ENCODE measurements at regions not wholly inside any gene's neighbourhood (a gene's known extent, or its start where the extent isn't known, plus 50 kb on each side); places are given as distances from the start of the nearest gene placed in this dataset.

DNA sequence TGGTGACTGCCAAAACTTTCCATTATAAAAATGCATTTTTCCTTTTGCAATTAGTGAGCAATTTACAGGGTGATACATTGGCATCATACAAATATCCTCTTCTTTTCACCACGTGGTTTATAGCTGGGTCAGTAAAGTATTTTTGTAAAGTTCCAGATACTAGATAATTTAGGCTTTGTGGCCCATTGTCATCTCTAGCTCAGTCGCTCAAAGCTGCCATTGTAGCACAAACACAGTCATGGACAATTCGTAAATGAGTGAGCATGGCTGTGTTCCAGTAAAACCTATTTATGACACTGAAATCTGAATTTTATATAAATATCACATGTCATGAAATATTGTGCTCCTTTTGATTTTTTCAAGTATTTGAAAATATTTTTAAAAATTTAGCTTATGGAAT, 162.9 kb downstream of the USP12 start:
- H3K36me3 ChIP-seq (ENCODE audit: control insufficient read depth, insufficient read depth, low read length): no peaks in the 10 kb centered on the region
- H3K4me1 ChIP-seq (ENCODE audit: control insufficient read depth, insufficient read depth, low read length): peaks cover 4% of the 10 kb centered on the region
- H3K27me3 ChIP-seq (ENCODE audit: control insufficient read depth, insufficient read depth, low read length): peaks cover 7% of the 10 kb centered on the region
- ATAC-seq: no peak
- Mint-ChIP-seq H3K27ac (no peak overlapping the region), H3K9me3 (no peaks in the 10 kb centered on the region), H3K4me1 (no peaks in the 10 kb centered on the region), H3K4me3 (no peak overlapping the region), H3K36me3 (no peaks in the 10 kb centered on the region), H3K27me3 (ENCODE audit: low read depth in 2 of 2) (peaks cover 27 to 29% of the 10 kb centered on the region in 2 donors)
- no peak overlapping the region for H3K4me3 ChIP-seq (ENCODE audit: low read length)
- intact Hi-C loops (cut with micrococcal nuclease): no loop called here
- TF ChIP-seq, protein P1, sequence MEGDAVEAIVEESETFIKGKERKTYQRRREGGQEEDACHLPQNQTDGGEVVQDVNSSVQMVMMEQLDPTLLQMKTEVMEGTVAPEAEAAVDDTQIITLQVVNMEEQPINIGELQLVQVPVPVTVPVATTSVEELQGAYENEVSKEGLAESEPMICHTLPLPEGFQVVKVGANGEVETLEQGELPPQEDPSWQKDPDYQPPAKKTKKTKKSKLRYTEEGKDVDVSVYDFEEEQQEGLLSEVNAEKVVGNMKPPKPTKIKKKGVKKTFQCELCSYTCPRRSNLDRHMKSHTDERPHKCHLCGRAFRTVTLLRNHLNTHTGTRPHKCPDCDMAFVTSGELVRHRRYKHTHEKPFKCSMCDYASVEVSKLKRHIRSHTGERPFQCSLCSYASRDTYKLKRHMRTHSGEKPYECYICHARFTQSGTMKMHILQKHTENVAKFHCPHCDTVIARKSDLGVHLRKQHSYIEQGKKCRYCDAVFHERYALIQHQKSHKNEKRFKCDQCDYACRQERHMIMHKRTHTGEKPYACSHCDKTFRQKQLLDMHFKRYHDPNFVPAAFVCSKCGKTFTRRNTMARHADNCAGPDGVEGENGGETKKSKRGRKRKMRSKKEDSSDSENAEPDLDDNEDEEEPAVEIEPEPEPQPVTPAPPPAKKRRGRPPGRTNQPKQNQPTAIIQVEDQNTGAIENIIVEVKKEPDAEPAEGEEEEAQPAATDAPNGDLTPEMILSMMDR (IDR thresholded peaks at IDR 0.05): no peak
- 0% methylated on average over 1 of the region's 3 CpGs for WGBS (ENCODE audit: insufficient coverage)
- no peak overlapping the region for H3K27ac ChIP-seq (ENCODE audit: low read length)
- no peak for DNase-seq
- H3K9me3 ChIP-seq (ENCODE audit: control insufficient read depth, insufficient read depth, low read length): no peaks in the 10 kb centered on the region

DNA sequence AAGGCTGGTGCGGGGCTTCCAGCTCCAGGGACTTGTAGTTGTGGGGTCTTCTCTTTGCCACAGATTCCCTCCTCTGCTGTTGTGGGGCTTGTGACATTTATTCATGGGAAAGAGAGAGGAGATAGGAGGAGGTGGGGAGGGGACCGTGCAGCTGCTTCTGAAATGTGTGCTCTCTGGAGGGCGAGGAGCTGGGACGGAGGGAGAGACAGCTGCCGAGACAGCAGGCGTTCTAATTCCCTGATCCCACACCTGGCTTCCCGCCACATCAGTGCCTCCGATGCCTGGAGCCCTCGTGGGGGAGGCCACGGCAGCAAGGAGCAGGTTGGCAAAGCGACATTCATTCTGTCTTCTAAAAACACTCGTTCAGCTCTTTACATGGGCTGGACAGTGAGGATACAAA, 164.4 kb downstream of the USP12 start:
- H3K27ac Mint-ChIP-seq: no peak overlapping the region
- Histone ChIP-seq H3K9me3 (ENCODE audit: control insufficient read depth, insufficient read depth, low read length) (no peaks in the 10 kb centered on the region), H3K4me1 (ENCODE audit: control insufficient read depth, insufficient read depth, low read length) (peaks cover 4% of the 10 kb centered on the region), H3K27me3 (ENCODE audit: control insufficient read depth, insufficient read depth, low read length) (peaks cover 7% of the 10 kb centered on the region), H3K36me3 (ENCODE audit: control insufficient read depth, insufficient read depth, low read length) (no peaks in the 10 kb centered on the region), H3K4me3 (ENCODE audit: low read length) (no peak overlapping the region), H3K27ac (ENCODE audit: low read length) (no peak overlapping the region)
- H3K36me3 Mint-ChIP-seq: no peaks in the 10 kb centered on the region
- no peaks in the 10 kb centered on the region for H3K4me1 Mint-ChIP-seq
- no peak for DNase-seq
- peaks cover 29 to 33% of the 10 kb centered on the region in 2 donors for H3K27me3 Mint-ChIP-seq (ENCODE audit: low read depth in 2 of 2)
- intact Hi-C loops (cut with micrococcal nuclease): no loop called here
- TF ChIP-seq, protein P1 (IDR thresholded peaks at IDR 0.05): no peak
- H3K4me3 Mint-ChIP-seq: no peak overlapping the region
- H3K9me3 Mint-ChIP-seq: no peaks in the 10 kb centered on the region
- WGBS (ENCODE audit: insufficient coverage): 71% methylated on average over 12 of the region's 12 CpGs
- ATAC-seq: no peak

DNA sequence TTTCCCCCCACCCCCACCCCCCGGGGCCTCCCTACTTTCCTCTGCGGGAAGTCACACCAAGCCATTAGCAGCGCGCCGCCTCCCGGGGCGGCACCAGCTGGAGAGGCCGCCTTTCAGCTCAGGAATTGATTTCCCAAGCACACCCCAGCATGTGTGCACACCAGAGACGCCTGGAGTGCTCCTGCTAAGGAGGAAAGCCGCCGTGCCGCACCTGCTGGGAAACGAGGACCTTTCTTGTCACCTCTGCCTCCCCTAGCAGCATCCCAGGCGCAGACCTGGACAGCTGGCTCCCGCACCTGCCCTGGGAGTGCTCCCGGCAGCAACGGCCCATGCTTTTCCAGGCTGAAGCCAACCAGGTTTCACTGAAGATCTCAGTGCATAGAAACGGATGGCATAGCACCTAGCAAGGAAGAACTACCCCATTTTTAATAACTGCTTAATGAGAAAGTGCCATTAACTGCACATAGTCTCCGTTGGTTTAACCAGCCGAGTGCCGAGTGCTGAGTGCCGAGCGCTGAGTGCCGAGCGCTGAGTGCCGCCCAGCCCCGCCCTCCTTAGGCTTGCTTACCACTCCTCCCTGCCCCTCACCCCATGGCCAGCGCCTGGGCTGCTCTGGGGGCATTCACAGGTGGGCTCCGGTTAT, 165.0 kb downstream of the USP12 start:
- H3K36me3 ChIP-seq (ENCODE audit: control insufficient read depth, insufficient read depth, low read length): no peaks in the 10 kb centered on the region
- no peak for DNase-seq
- no peak for ATAC-seq
- H3K4me1 ChIP-seq (ENCODE audit: control insufficient read depth, insufficient read depth, low read length): peaks cover 4% of the 10 kb centered on the region
- peaks cover 7% of the 10 kb centered on the region for H3K27me3 ChIP-seq (ENCODE audit: control insufficient read depth, insufficient read depth, low read length)
- no peaks in the 10 kb centered on the region for H3K9me3 Mint-ChIP-seq
- H3K4me3 ChIP-seq (ENCODE audit: low read length): no peak overlapping the region
- intact Hi-C loops (cut with micrococcal nuclease): no loop called here
- no peaks in the 10 kb centered on the region for H3K9me3 ChIP-seq (ENCODE audit: control insufficient read depth, insufficient read depth, low read length)
- H3K36me3 Mint-ChIP-seq: no peaks in the 10 kb centered on the region
- H3K4me3 Mint-ChIP-seq: no peak overlapping the region
- no peaks in the 10 kb centered on the region for H3K4me1 Mint-ChIP-seq
- H3K27ac ChIP-seq (ENCODE audit: low read length): no peak overlapping the region
- WGBS (ENCODE audit: insufficient coverage): 7% methylated on average over 29 of the region's 29 CpGs
- peaks cover 29 to 33% of the 10 kb centered on the region in 2 donors for H3K27me3 Mint-ChIP-seq (ENCODE audit: low read depth in 2 of 2)
- TF ChIP-seq, protein P1 (IDR thresholded peaks at IDR 0.05): no peak
- no peak overlapping the region for H3K27ac Mint-ChIP-seq

DNA sequence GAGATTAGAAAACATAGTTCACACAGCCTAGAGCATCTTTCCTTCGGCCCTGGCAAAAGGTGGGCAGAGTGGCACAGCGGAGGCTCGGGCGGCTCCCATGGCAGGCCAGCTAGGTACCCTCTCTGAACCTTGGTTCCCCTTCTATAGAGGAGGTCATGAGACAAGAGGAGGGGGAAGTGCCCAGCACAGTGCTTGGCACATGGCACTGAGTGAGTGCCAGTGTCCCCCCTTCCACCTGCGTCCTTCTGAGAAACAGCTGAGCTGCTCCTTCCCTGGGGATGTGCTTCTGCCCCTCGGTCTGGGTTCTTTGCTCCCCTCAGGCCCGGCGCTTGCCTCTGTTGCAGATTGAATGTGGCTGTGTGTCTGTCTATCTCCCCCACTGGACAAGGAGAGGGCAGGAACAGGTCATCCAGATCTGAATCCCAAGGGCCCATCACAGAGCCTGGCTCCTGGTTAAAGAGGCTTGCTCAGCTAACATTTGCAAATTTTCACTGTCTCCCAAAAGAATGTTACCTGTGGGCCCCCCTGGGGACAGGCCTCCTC, 165.6 kb downstream of the USP12 start:
- Histone ChIP-seq H3K4me3 (ENCODE audit: low read length) (no peak overlapping the region), H3K4me1 (ENCODE audit: control insufficient read depth, insufficient read depth, low read length) (peaks cover 4% of the 10 kb centered on the region), H3K9me3 (ENCODE audit: control insufficient read depth, insufficient read depth, low read length) (no peaks in the 10 kb centered on the region), H3K27me3 (ENCODE audit: control insufficient read depth, insufficient read depth, low read length) (peaks cover 7% of the 10 kb centered on the region), H3K36me3 (ENCODE audit: control insufficient read depth, insufficient read depth, low read length) (no peaks in the 10 kb centered on the region), H3K27ac (ENCODE audit: low read length) (no peak overlapping the region)
- no peak overlapping the region for H3K27ac Mint-ChIP-seq
- no peaks in the 10 kb centered on the region for H3K36me3 Mint-ChIP-seq
- intact Hi-C loops (cut with micrococcal nuclease): no loop called here
- 86% methylated on average over 8 of the region's 8 CpGs for WGBS (ENCODE audit: insufficient coverage)
- H3K4me3 Mint-ChIP-seq: no peak overlapping the region
- TF ChIP-seq, protein P1 (IDR thresholded peaks at IDR 0.05): no peak
- H3K9me3 Mint-ChIP-seq: no peaks in the 10 kb centered on the region
- no peak for ATAC-seq
- H3K27me3 Mint-ChIP-seq (ENCODE audit: low read depth in 2 of 2): peaks cover 29 to 36% of the 10 kb centered on the region in 2 donors
- no peak for DNase-seq
- H3K4me1 Mint-ChIP-seq: no peaks in the 10 kb centered on the region

Measured in natural killer cell (primary cell).